ACC112 (cell line): ENCODE measurements at regions not wholly inside any gene's neighbourhood (a gene's known extent, or its start where the extent isn't known, plus 50 kb on each side); places are given as distances from the start of the nearest gene placed in this dataset.

Experiments
- H2AFZ ChIP-seq: fragments of 200-600 bp; sonication (generic); one replicate; pipeline ENCODE4 v1.6.0; 2017; ENCODE audit warnings: antibody characterized with exemption, low read length; ENCODE audit not compliant: unreplicated experiment
- H3K27ac ChIP-seq: fragments of 200-600 bp; sonication (generic); 2 replicates; pipeline ENCODE4 v1.5.1; 2014; ENCODE audit warnings: low read depth, mild to moderate bottlenecking, antibody characterized with exemption, low read length, moderate library complexity
- H3K27me3 ChIP-seq: fragments of 200-600 bp; sonication (generic); 2 replicates; pipeline ENCODE4 v1.6.1; 2014; ENCODE audit warnings: mild to moderate bottlenecking, antibody characterized with exemption, low read length, moderate library complexity, mixed read lengths; ENCODE audit not compliant: insufficient read depth
- H3K36me3 ChIP-seq: fragments of 200-600 bp; sonication (generic); 2 replicates; pipeline ENCODE4 v1.6.1; 2016; ENCODE audit warnings: mild to moderate bottlenecking, antibody characterized with exemption, low read length, moderate library complexity, mixed read lengths; ENCODE audit not compliant: insufficient read depth
- H3K4me1 ChIP-seq: fragments of 200-600 bp; sonication (generic); one replicate; pipeline ENCODE4 v1.6.1; 2016; ENCODE audit warnings: low read length, mixed read lengths; ENCODE audit not compliant: insufficient read depth, unreplicated experiment, control insufficient read depth
- H3K4me3 ChIP-seq: fragments of 200-600 bp; sonication (generic); 2 replicates; pipeline ENCODE4 v1.5.1; 2014; ENCODE audit warnings: mild to moderate bottlenecking, low read depth, low read length
- H3K79me2 ChIP-seq: fragments of 200-600 bp; sonication (generic); one replicate; pipeline ENCODE4 v1.6.0; 2016; ENCODE audit warnings: low read length; ENCODE audit not compliant: control insufficient read depth, unreplicated experiment, insufficient read depth

DNA sequence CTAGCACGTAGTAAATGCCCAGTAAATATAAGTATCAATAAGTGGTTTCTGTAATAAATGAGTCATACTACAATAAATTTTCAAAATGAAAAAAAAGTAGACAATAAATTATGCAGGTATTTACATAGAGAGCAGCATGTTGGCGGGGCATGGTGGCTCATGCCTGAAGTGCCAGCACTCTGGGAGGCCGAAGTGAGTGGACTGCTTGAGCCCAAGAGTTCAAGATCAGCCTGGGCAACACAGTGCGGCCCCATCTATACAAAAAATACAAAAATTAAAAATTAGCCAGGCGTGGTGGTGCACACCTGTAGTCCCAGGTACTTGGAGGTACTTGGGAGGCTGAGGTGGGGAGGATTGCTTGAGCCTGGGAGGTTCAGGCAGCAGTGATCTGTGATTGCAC, 509.3 kb upstream of the KLF6 start:
- no peak overlapping the region for H3K27ac ChIP-seq
- no peak overlapping the region for H2AFZ ChIP-seq
- H3K79me2 ChIP-seq: no peaks in the 10 kb centered on the region
- no peaks in the 10 kb centered on the region for H3K27me3 ChIP-seq
- H3K4me3 ChIP-seq: no peak overlapping the region
- H3K36me3 ChIP-seq: no peaks in the 10 kb centered on the region
- H3K4me1 ChIP-seq: no peaks in the 10 kb centered on the region

DNA sequence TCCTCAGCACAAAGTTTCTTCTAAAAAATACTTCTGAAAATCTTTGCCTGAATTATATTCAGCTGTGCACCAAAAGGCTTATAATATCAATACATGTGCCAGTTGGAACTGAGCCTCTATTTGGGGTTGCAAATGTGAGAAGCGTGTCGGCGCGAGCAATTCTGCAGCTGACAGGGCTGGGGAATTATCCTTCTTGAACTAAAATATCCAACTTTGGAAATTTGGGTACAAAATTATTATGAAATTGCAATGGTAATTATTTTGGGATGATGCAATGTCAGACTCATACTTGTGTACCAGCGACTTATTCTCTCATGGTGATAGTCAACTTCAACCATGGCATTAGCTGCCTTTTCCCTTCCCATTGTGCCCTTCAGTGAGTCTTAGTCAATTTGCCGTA, 507.0 kb upstream of the KLF6 start:
- Histone ChIP-seq H2AFZ (no peak overlapping the region), H3K27ac (no peak overlapping the region)

DNA sequence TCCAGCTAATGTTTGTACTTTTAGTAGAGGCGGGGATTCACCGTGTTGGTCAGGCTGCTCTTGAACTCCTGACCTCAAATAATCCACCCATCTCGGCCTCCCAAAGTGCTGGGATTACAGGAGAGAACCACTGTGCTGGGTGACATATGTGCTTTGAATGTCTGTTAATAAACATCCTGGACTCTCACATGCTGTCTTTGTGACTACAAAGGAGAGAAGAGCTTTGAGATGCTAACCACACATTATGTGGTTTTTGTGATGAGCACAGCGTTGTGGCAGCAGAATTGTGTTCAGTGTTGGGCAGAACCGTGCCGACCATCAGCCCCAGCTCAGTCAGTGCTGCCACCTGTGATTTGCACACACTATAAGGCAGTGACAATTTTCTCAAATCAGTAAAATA, 500.1 kb upstream of the KLF6 start:
- peak overlapping the region; percentile 71; the same call in 1 of the 2 replicates for H3K27ac ChIP-seq
- H3K4me3 ChIP-seq: no peak overlapping the region
- H3K36me3 ChIP-seq: no peaks in the 10 kb centered on the region

More for the DNA sequence above, 507.0 kb upstream of the KLF6 start:
- no peaks in the 10 kb centered on the region for H3K36me3 ChIP-seq
- no peaks in the 10 kb centered on the region for H3K4me1 ChIP-seq
- no peaks in the 10 kb centered on the region for H3K79me2 ChIP-seq
- no peak overlapping the region for H3K4me3 ChIP-seq
- no peaks in the 10 kb centered on the region for H3K27me3 ChIP-seq

DNA sequence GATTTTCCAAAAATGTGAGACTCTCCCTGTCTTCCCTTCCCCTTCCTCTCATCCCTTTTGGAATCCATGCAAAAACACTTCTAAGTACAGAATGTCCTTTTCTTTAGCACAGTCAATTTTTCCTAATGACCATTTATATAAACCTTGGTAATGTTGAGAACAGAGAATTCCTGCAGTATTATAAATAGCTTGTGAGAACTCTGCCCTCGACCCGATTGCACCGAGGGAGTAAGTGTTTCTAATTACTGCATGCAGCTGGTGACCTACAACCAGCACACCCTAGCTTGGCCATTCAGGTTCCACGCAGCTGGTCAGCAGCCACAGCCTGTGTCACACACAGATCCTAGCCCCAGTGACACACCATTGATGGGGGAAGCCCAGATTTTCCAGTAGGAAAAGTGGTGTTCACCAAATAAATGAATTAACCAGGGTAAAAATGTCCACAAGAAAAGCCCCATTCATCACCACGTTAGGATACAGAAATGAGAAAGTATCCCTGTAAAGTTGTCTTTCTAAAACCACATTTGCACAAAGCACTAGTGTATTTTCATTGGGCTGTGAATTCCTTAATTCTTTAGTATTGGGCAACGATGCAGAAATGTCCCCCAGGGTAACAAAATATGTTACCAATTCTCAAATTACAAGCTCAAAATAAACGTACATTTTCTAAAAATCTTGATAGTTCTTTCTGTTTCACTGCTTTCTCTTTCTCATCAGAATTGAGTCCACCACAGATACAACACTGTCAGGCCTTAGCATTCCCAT, 499.0 kb upstream of the KLF6 start:
- Histone ChIP-seq H3K4me1 (peaks cover 39% of the 10 kb centered on the region), H3K27me3 (no peaks in the 10 kb centered on the region), H3K79me2 (no peaks in the 10 kb centered on the region), H3K36me3 (no peaks in the 10 kb centered on the region), H3K27ac (peak overlapping the region; percentile 71), H2AFZ (peak overlapping the region; percentile 80), H3K4me3 (peak overlapping the region; percentile 14; the same call in 1 of the 2 replicates)

More for the DNA sequence above, 500.1 kb upstream of the KLF6 start:
- Histone ChIP-seq H3K4me1 (peaks cover 29% of the 10 kb centered on the region), H2AFZ (no peak overlapping the region), H3K79me2 (no peaks in the 10 kb centered on the region), H3K27me3 (no peaks in the 10 kb centered on the region)

DNA sequence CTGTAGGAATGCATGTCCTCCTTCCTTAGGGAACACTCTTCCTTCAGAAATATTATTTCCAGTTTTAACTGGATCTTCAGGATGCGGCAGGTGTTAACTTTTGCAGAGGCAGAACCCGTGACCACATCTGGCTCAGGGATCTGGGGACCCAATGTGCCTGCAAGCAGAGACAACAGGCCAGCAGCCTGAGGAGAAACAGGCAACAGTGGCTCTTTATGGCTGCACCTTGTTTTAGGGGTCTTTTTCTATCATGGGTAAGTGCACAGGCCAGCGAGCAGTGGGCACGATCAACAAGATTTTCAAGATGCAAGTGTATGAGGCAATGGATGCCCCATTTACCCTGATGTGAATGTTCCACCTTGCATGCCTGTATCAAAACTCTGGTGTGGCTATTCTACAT, 497.5 kb upstream of the KLF6 start:
- H3K27me3 ChIP-seq: no peaks in the 10 kb centered on the region
- no peak overlapping the region for H3K27ac ChIP-seq
- no peaks in the 10 kb centered on the region for H3K36me3 ChIP-seq
- H3K4me1 ChIP-seq: peaks cover 39% of the 10 kb centered on the region
- no peaks in the 10 kb centered on the region for H3K79me2 ChIP-seq
- no peak overlapping the region for H2AFZ ChIP-seq
- H3K4me3 ChIP-seq: no peak overlapping the region

DNA sequence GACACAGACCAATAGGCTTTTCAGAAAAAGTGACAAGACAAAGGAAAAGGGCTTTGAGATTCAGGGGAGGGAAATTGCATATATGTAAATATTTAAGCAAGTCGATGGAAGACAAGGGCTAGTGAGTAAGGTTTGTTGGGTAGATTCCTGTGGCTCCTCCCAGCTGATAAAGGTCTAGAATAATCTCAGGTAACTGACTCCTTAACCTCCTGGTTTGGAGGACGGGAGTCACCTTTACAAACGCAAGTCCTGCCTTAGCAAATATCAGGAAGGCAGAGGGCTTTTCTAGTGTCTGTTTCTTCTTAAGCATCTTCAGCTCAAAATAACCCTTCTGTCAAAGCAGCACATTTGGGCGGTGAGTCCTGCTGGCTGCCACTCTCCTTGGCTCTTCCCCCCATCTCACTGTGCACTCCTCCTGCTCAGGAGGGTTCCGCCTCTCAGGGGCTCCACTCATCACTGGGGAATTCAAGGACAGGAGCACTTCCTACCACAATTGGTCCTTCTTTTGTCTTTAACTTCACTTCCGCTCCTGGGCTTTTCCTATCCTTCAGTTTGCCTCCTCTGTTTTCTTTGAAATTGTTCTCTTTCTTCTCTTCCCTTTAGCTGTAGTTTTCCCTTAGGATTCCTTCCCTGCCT, 496.3 kb upstream of the KLF6 start:
- no peaks in the 10 kb centered on the region for H3K79me2 ChIP-seq
- no peak overlapping the region for H2AFZ ChIP-seq
- H3K27ac ChIP-seq: peak overlapping the region; percentile 87
- H3K4me3 ChIP-seq: no peak overlapping the region
- H3K36me3 ChIP-seq: no peaks in the 10 kb centered on the region
- H3K4me1 ChIP-seq: peaks cover 39% of the 10 kb centered on the region
- H3K27me3 ChIP-seq: no peaks in the 10 kb centered on the region

DNA sequence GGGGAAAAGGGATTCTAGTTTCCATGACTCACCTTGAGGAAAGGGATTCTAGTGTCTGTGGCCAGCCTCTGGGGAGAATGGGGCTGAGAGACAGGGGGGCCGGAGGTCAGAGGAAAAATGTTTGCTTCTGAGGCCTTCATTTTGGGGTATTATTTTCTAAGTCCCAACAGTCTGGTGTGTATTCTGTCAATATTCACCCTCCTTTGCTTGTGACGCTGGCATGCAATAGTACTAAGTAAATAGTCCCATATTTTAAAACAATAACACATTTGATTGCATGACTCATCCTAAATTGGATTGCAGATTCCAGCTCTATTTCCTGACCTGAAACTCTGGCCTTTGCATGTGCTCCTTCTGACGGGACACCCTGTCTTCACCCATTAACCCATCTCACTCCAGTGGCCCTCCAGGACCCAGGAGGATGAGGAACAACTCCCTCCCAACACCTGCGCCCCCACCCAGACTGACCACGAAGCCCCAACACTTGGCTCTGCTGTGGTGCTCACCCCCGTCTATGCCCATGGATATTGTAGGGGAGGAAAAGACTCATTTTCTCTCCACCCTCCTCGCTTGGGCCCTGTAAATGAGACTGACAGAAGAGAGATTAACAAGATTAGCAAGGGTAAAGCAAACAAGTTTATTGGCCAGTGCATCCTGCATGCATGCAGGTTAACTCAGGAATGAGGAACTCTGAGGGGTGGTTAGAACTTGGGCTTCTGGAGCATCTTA, 495.6 kb upstream of the KLF6 start:
- Histone ChIP-seq H3K36me3 (no peaks in the 10 kb centered on the region), H3K4me3 (no peak overlapping the region), H3K4me1 (peaks cover 39% of the 10 kb centered on the region), H2AFZ (peak overlapping the region; percentile 33), H3K79me2 (no peaks in the 10 kb centered on the region), H3K27me3 (no peaks in the 10 kb centered on the region), H3K27ac (peak overlapping the region; percentile 87)

DNA sequence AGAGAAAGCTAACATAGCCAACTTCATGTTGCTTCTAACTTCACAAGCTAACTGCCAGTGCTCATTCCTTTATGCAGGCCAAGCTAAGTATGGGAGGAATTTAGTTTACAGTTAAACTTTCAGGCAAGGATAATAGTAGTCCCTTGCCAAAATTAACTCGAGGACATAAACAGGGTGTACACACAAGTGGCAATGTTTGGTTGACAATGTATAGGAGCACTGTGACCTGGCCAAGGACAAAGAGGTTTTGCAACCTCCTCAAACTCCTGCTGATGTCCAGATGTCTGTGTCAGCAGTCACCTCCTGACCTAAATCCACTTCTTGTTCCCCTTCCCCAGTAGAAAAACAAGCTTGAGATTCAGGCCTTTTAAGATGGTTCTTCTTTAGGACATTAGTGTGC, 494.6 kb upstream of the KLF6 start:
- Histone ChIP-seq H3K27ac (peak overlapping the region; percentile 87), H2AFZ (peak overlapping the region; percentile 11), H3K36me3 (no peaks in the 10 kb centered on the region), H3K4me1 (peaks cover 39% of the 10 kb centered on the region), H3K79me2 (no peaks in the 10 kb centered on the region), H3K4me3 (peak overlapping the region; percentile 6; the same call in 1 of the 2 replicates), H3K27me3 (no peaks in the 10 kb centered on the region)

DNA sequence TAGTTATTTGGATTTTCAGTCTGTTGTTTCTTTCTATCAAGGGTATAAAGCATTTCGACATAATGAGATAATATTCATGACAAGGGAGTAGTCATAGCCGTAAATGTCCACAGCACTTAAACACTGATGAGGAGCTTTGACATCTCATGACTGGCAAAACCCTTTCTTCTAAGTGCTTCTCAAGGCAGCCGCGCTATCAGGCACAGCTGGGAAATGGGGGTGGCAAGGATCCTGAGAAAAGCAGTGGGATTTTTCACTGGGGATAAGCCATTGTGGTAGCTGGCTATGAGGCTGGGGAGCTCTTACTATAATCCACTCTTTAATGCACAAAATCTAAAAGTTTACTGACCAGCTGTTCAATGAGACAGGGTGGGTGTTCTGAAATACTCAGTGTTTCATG, 493.2 kb upstream of the KLF6 start:
- no peak overlapping the region for H3K27ac ChIP-seq
- H3K4me3 ChIP-seq: no peak overlapping the region
- H3K27me3 ChIP-seq: no peaks in the 10 kb centered on the region
- no peaks in the 10 kb centered on the region for H3K79me2 ChIP-seq
- H3K36me3 ChIP-seq: no peaks in the 10 kb centered on the region
- H2AFZ ChIP-seq: no peak overlapping the region
- peaks cover 24% of the 10 kb centered on the region for H3K4me1 ChIP-seq

DNA sequence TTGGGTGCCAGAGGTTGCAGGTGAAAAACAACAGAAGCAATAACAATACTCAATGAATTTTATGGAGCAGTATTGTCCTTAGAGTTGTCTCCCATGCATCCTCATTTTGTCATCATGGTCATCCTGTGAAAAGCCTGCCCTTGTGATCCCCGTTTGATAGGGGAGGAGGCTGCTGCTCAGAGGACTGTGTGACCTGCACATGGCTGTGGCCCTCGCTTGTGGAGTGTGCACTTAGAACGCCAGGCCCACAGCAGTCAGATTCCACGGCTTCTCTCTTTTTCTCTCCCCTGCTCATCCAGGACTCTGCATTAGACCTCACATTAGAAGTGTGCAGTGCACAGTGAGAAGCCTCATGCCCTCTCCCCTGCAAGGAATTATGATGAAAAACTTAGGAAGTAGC, 491.1 kb upstream of the KLF6 start:
- Histone ChIP-seq H3K4me3 (no peak overlapping the region), H3K79me2 (no peaks in the 10 kb centered on the region), H3K27me3 (no peaks in the 10 kb centered on the region), H3K36me3 (no peaks in the 10 kb centered on the region), H3K4me1 (peaks cover 20% of the 10 kb centered on the region), H2AFZ (no peak overlapping the region), H3K27ac (no peak overlapping the region)
